ENCODE measurements at regions not wholly inside any gene's neighbourhood (a gene's known extent, or its start where the extent isn't known, plus 50 kb on each side); places are given as distances from the start of the nearest gene placed in this dataset.

GRCh38 chr14:66046591-66046990 lies 439.6 kb upstream of the CCDC196 start:
- intact Hi-C loops (cut with micrococcal nuclease) = no loop called here

- intact Hi-C loops (cut with micrococcal nuclease) = no loop called here
Observed at GRCh38 chr14:66056268-66056907, 429.8 kb upstream of the CCDC196 start.

DNA sequence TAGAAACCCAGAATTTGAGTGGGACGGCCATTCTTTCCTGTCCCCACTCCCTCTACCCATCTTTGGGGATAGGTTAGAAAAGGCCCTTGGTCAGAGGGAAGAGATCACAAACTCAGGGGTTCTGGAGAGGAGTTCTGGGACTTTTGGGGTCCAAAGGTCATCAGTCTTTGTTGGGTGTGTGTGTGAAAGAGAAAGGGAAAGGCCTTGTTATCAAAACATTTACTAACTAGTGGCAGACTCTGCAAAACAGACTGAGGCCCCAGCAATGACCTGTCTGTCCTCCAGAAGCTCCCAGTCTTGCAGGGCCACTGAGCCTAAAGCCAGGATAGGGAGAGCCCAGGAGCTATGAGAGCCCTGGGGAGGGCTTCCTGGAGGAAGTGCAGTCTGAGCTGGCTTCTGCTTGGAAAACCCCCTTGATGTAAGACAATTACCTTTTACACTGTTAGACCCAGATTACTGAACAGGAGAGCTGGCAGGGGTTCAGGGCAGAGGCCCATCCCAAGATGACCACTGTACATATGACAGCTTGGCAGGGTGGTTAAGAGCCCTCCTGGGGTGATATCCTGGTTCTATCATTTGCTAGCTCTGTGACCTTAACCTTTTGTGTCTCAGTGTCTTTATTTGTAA lies 429.1 kb upstream of the CCDC196 start:
- intact Hi-C loops (cut with micrococcal nuclease) = no loop called here

GRCh38 chr14:66065188-66065587 lies 421.0 kb upstream of the CCDC196 start:
- intact Hi-C loops (cut with micrococcal nuclease) = no loop called here

DNA sequence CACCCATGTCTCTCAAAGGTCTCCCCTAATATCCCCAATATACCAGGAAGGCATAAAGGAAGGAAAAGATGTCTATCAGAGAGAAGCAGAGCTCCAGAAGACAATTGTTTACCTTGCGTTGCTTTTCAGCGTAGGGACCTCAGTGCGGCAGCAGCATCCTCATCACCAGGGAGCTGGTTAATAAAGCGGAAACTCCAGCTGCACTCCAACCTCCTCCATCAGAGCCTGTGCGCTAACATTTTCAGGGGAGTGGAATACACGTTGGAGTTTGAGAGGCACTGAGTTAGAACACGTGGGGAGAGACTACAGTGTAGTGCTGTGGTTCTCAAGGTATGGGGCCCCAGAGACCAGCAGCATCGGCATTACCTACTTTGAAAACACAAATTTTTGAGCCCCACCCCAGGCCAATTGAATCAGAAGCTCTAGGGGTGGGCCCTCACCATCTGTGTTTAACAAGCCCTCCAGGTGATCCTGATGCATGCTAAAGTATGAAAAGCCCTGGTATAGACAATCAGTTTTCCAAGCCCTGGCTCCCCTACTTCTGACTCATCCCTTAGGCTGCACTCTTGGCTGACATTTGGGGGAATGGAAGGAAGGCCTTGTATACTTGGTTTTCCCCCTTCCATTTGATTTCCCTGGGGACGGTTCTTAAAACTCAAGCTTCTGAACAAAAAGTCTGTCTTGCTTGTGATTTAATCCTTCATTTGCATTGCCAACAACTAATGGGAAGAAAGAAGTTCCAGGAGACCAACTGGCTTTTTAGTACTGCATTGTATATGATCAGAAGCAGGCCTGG lies 419.0 kb upstream of the CCDC196 start:
- intact Hi-C loops (cut with micrococcal nuclease) = no loop called here

DNA sequence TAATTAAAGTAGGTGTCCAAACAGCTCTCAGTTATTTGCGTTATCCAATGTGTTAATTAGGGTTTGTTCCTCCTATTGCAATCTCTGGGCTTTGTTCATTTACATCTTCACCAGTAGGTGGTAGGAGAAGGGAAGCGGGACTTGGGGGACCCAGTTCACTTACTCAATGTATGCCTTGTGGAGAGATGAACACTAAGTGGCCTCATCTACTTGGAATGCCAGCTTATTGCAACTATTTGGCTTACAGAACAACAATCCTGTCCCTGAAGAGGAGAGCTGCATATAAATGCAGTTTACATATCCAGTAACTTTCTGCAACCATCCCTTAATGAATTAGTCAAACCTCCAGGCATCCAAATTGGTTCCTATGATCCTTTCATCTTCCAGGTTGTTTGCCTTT lies 417.1 kb upstream of the CCDC196 start:
- intact Hi-C loops (cut with micrococcal nuclease) = no loop called here

DNA sequence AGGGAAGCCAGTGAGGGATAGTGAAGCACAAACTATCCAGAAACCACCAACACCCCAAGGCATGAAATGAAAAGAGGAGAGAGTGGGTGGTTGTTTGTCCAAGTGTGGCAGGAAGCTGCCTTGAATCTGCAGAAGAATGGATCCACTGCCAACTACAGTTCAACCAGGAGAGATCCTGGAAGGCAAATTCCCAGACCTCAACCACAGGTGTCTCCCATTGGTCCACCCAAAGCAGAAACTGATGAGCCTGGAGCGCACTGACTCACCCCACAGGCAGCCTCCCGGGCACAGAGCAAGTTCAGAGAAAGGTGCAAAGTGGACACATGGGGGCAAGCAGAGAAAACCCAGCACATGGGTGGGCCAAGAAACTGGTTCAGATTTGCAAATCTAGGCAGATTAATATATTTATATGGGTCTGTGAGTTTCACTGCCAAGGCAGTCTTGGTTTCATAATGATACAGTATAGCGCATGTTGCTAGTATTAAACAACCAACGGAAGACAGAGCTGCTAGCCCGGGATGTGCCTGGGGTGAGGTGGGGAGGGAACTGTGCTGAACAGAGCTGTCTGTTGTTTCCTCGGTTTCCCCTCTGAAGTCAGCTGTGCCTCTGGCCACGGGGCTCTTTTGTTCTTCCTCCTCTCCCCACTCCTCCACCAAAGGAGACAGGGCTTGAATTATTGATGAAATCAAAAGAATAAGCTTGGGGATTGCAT lies 416.2 kb upstream of the CCDC196 start:
- intact Hi-C loops (cut with micrococcal nuclease) = loop anchor here (1.0 to 2.0 kb wide), 8 partner anchors 109 to 1083 kb away; partner anchors contain the start of gene FNTB

DNA sequence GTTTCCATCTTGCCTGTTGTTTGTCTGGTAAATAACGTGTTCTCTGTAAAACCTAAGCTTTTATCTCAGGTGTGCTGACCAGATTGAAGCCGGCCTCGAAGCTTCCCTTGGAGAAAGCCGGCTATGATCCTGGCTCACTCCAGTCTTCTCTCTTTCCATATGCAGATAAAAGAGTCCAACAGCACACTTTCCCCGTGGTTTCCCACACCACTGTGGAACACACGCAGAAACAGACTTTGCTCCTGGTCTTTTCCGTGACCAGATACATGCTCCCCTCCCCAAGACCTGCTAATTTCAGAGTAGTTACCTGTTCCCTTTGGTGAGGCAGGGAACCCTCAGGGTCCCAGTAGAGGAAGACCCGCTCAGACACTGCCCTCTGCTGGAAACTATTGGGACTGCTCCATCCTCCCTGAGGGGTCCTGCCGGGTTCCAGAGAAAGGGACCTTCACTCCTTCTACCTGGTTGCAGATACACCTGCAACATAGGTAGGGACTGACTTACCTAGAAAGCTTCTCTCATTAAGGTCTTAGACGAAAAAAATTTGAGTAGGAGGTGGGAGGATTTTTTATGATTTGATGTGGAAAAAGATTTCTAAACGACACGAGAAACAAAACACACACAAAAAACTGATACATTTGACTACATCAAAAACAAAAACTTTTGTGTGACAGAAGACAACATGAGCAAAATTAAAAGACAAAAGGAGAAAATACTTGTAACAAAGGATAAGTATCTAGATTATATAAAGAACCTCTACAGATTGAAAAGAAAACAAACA lies 415.4 kb upstream of the CCDC196 start:
- intact Hi-C loops (cut with micrococcal nuclease) = loop anchor here (1.0 to 2.0 kb wide), 8 partner anchors 109 to 1084 kb away; partner anchors contain the start of gene FNTB

DNA sequence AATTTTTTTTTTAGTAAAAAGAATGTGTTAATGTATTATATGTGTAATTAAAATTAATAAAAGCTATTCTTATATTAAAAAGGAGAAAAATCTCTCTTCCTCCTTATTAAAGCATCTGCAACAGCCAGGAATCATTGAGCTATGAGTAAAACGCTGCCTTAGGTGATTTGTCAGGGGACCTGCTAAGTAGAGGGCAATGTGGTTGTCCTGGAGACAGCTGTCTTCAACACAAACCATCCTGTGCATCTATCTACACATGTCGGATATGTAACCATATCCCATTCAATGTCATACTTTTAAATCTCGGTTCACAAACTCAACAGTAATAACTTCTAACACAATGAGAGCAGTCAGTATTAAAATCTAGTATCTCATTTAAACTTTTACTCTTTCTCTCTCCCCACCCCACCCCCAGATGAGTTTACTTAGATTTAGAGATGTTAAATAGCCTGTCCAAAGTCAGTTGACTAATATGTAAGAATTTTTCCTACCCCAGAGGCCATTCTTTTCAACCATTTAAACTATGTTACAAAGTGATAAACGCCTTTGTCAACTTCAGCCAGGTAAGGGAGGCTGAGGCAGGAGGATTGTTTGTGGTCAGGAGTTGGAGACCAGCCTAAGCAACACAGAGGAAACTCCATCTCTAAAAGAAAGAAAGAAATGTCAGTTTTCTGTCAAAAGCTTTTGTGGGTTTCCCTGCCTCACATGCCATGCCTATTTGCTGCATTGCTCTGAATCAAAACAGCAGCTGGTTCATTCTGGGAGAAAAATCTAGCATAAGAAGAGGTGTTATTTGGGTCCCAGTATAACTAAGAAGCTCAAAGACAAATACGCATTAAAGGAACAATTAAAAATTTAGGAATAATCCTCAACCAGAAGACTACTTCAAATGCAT lies 413.7 kb upstream of the CCDC196 start:
- intact Hi-C loops (cut with micrococcal nuclease) = no loop called here

GRCh38 chr14:66074537-66074936 lies 411.6 kb upstream of the CCDC196 start:
- intact Hi-C loops (cut with micrococcal nuclease) = no loop called here

DNA sequence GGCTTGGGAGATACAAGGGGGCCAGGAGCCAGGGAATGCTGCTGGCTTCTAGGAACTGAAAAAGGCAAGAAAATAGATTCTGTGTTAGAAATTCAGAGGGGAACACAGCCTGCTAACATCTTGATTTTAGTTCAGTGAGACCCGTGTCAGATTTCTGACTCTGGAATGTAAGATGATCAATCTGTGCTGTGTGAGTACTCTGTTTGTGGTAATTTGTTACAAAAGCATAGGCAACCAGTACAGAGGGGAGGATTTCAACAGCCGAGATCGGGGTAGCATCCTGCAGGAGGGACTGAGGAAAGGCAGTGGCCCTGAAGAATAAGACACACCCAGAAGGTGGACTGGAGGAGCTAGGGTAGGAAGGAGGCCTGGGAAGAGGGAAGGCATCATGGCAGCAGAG lies 410.0 kb upstream of the CCDC196 start:
- intact Hi-C loops (cut with micrococcal nuclease) = no loop called here

DNA sequence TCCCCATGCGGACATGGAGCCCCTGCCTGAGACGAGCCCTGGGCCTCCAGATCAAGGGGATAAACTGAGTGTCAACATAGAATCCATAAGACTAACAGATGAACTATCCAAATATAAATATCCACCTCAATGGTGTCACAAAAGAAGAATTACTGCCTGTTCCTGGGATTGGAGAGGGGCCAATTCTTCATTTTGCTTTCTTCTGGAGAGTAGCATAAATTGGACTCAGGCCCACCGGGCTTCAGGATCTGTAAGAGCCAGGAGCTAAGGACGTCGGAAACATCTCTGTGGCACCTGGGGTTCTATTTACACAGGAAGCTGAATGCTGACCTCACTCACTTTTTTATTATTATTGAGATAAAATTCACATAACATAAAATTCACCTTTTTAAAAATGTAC lies 408.2 kb upstream of the CCDC196 start:
- intact Hi-C loops (cut with micrococcal nuclease) = no loop called here

- intact Hi-C loops (cut with micrococcal nuclease) = no loop called here
Observed at GRCh38 chr14:66081594-66082376, 404.4 kb upstream of the CCDC196 start.

- intact Hi-C loops (cut with micrococcal nuclease) = no loop called here
Observed at GRCh38 chr14:66085224-66085623, 400.9 kb upstream of the CCDC196 start.

GRCh38 chr14:66085665-66086064 lies 400.5 kb upstream of the CCDC196 start:
- intact Hi-C loops (cut with micrococcal nuclease) = no loop called here

- intact Hi-C loops (cut with micrococcal nuclease) = no loop called here
Observed at GRCh38 chr14:66087231-66087630, 398.9 kb upstream of the CCDC196 start.

GRCh38 chr14:66088656-66089055 lies 397.5 kb upstream of the CCDC196 start:
- intact Hi-C loops (cut with micrococcal nuclease) = no loop called here

GRCh38 chr14:66092206-66092605 lies 394.0 kb upstream of the CCDC196 start:
- intact Hi-C loops (cut with micrococcal nuclease) = no loop called here

DNA sequence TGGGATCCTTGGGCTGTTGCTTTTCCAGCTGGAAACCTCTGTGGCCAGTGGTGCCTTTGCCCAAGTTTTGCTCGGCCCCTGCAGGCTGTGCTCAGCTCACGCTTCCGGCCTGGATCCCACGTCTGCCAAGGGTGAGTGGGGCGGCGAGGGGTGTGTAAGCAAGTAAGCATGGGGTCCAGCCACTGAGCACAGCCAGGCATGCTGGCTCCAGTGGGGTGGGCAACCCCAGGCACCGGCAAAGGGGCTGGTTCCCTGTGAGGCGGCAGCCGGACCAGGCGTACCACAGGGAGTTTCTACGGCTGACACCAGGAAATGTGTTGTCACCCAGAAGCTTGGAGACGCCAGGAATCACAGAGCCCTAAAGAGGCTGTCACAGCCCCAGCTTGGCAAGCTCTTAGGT lies 393.4 kb upstream of the CCDC196 start:
- intact Hi-C loops (cut with micrococcal nuclease) = no loop called here

Measured in T-helper 1 cell treated with Interleukin-12 subunit alpha and Interleukin-12 subunit beta and Interleukin-4 antibody, amounts not matched to agents 30 ng/mL and 1 ng/mL, for 36 hours (primary cell).